ENCODE measurements at regions not wholly inside any gene's neighbourhood (a gene's known extent, or its start where the extent isn't known, plus 50 kb on each side); places are given as distances from the start of the nearest gene placed in this dataset.

GRCh38 chr2:42863751-42864150, 71.4 kb upstream of the HAAO start:
- DNase-seq = no peak

- no peak for DNase-seq
Observed at GRCh38 chr2:42863320-42863719, 70.9 kb upstream of the HAAO start.

- no peak for DNase-seq
Observed at GRCh38 chr2:42862669-42863185, 70.3 kb upstream of the HAAO start.

- no peak for DNase-seq
Observed at GRCh38 chr2:42861321-42861720, 68.9 kb upstream of the HAAO start.

- DNase-seq = no peak
Observed at GRCh38 chr2:42860319-42861094, 68.1 kb upstream of the HAAO start.

- no peak for DNase-seq
Observed at GRCh38 chr2:42859791-42860190, 67.4 kb upstream of the HAAO start.

DNA sequence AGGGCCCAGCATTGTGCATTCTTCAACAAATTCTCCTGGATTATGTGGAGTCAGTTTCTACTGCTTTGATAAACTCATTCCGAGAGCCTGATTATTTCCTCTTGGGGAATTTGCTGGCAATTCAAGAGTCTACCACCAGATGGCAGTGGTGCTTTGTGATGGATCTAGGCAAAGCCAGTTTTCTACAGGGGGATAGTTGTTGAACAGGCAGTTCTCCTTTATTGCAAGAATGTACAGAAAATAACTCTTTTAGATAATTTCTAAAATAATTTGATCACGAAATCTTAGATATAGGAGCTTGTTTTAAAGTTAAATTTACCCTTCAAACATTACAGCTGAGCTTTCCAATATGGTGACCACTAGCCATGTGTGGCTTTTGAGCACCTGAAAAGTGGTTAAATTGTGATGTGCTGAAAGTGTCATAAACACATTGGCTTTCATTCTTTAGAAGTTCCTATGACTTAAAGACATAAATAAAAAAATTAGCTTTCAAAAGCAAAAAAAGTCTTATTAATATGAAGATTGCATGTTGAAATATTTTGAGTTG, 66.7 kb upstream of the HAAO start:
- peak; percentile 43 to 69 for DNase-seq

DNA sequence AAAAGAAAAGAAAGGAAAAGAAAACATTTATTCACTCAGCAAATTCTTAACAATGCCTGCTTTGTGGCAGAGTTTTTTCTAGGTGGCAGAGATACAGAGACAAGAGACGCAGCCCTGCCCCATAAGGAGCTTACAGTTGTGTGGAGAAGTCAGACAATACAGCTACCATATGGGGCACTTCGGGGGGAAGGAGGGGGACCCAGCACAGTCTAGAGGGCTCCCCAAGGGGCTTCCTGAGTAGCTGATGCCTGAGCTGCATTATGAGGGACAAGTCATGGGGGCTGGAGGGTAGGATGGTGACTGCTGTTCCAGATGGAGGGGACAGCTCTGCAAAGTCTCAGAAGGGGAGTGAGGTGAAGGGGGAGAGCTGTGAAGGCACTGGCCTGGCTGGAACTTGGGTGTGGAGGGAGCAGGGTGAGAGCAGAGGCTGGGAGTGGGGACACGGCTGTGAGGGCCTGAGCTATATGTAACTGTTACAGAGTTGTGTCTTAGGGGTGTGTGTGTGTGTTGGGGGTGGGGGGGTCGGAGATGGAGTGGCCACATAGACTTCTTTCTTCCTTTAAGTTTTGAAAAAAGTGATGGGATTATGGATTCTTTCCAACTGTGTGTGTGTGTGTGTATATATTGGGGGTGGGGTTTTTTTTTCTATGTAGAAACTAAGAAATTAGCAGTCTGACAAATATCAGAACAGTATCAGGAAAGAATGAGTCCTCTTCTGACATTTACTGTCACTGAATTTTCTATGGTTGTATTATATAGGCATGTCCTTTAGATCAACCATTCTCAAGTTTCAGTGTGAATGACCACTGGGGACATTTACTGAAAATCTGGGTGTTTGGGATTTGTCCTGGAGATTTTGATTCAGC, 66.0 kb upstream of the HAAO start:
- peak in 1 of 2 experiments; percentile 22 for DNase-seq

GRCh38 chr2:42856891-42857632, 64.7 kb upstream of the HAAO start:
- no peak for DNase-seq

DNA sequence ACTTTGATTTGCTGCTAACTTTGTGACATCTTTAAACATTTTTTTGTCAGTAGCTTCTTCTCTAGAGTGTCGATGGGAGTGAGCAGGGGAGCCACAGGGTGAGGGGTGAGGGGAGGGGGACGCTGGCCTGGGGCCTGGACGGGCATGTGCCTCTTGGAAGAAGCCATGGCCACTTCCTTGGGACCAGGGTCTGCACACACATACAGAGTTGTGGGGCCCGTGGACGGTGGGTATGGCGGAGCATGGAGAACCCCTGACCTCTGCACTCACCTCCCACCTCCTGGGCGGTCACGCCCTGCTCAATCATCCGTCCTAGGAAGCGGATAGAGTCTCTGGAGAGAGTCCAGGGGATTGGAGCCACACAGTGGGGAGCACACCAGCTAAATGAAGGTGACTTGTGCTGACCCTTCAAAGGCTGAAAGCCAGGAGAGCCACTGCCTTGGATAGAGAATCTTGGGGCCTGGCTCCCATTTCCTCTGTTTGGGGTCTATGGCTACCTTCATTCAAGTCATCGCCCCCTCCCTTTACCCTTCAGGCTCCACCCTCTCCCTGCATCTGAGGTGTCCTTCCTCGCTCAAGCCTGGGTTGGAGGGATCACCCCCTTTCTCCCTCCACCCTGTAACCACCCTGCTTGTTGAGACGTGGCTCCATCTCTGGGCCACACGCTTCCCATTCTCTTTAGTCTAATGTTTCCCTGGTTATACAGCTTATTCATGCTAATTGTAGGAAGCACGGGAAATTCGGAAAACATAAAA, 63.9 kb upstream of the HAAO start:
- DNase-seq = no peak

- no peak for DNase-seq
Observed at GRCh38 chr2:42855221-42855970, 63.0 kb upstream of the HAAO start.

DNA sequence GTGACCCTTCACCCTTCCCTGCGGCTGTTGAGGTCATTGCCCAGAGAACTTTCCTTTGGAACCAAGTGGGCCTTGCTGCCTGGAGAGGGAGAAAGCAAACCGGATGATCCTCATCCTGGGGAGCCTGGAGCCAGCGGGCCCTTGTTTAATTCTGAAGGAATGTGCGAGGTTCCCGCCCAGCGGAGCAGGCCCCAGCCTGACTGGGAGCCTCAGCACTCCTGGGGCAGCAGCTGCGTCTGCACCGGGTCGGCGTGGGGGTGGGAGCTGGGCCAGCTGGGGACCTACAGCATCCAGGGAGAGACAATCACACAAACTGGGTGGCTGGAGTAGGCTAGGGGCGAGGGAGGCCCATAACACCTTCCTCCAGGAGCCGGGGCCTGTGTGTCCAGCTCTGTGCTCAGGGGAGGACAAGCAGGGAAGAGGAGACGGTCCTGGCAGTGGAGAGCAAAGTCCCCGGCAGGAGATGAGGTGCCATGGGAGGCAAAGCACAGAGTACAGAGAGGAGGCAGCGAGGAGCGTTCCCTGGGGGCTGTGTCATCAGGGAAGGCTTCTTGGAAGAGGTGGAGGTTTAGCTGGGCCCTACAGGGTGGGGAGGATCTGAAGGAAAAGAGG, 61.9 kb upstream of the HAAO start:
- DNase-seq = no peak

- DNase-seq = no peak
Observed at GRCh38 chr2:42853549-42854206, 61.3 kb upstream of the HAAO start.

DNA sequence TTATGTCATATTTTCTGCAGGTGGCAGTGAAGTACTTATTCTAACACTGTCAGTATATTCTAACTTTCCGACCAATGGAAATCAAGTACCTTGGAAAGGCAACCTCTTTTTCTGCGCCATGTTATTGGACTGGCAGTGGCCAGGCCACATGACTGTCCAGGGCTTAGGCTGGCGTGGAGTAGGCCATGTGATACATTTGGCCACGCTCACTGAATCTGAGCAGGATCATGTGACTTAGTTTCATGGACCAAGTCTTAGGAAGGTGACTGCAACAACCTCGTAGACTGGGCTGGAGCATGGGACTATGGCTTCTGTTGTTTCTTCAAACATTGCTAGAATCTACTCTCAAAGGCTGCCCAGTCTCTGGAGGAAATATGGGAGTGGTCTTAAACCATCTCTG, 60.4 kb upstream of the HAAO start:
- no peak for DNase-seq

DNA sequence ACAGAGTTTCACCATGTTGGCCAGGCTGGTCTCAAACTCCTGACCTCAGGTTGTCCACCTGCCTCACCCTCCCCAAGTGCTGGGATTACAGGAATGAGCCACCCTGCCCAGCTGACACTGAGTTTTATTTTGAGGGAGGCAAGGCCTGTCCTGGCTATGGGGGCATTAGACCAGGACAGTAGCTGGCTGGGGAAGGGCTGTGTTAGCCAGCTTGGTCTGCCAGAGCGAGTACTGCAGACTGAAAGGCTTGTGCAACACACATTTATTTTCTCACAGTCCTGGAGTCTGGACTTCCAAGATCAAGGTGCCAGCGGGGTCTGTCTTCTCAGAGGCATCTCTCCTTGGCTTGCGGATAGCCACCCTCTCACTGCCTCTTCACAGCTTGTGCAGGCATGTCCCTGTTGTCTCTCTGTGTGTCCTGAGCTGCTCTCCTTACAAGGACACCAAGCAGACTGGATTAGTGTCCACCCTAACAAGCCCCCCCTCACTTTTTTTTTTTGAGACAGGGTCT, 59.4 kb upstream of the HAAO start:
- no peak for DNase-seq

DNA sequence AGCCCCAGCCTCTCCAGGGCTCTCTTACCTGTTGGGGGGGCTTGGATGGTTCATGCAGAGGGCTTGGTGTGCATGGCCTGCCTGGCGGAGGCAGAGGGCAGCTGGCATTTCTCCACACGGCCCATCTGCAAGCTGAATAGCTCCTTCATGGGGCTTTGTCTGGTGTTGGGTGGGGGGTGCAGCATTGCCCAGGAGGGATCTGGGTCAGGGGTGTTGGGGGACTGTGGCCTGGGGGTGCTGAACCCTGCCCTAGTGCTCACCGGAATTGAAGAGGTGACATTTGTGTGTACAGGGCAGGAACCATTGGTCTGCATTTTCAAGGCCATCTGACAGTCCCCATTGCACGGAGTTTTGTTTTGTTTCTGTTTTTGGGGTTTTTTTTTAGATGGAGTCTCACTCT, 58.8 kb upstream of the HAAO start:
- DNase-seq = no peak

GRCh38 chr2:42850016-42850805, 57.8 kb upstream of the HAAO start:
- DNase-seq = no peak

DNA sequence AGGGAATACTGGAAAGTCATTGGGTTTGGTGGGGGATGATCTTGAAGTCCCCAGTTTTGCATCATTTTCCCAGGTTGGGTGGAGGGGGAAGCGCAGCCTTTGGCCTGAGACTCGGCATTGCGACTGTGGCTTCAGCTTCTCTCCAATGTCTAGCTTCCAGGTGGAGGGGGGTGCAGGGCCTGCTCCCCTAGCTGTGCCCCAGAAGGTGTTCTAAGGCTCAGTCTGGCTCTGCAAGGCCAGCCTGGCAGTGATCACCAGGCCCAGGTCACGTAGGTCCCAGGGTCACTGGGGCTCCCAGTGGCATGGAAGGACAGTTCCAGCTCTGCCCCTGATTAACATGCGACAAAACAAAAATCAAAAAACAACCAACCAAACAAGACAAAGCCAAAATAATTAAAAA, 56.9 kb upstream of the HAAO start:
- no peak for DNase-seq

GRCh38 chr2:42848726-42849290, 56.4 kb upstream of the HAAO start:
- no peak for DNase-seq
